Activated CD4-positive, alpha-beta memory T cell treated with anti-CD3 and anti-CD28 coated beads for 36 hours (primary cell): ENCODE measurements at regions not wholly inside any gene's neighbourhood (a gene's known extent, or its start where the extent isn't known, plus 50 kb on each side); places are given as distances from the start of the nearest gene placed in this dataset.

ENCODE experiments used
- CTCF ChIA-PET: fragments of 350-600 bp; sonication (Branson Sonifier 250); formaldehyde crosslinking; loops from one replicate; lab custom pipeline; 2021; ENCODE audit warnings: antibody characterized with exemption, inconsistent platforms; lab: Charles Lee
- POLR2A ChIA-PET: fragments of 350-600 bp; sonication (Branson Sonifier 250); formaldehyde crosslinking; loops from one replicate; lab custom pipeline; 2021; ENCODE audit warnings: antibody characterized with exemption; lab: Charles Lee
- DNase-seq: peaks from one replicate; pipeline ENCODE4 v3.0.0-alpha.2; 2020
- H3K27ac Mint-ChIP-seq: one replicate; pipeline ENCODE4 v1.8.0; 2021; ENCODE audit warnings: mixed read lengths
- H3K27me3 Mint-ChIP-seq: one replicate; pipeline ENCODE4 v1.8.0; 2021; ENCODE audit warnings: mixed read lengths
- H3K36me3 Mint-ChIP-seq: one replicate; pipeline ENCODE4 v1.8.0; 2021; ENCODE audit warnings: mixed read lengths
- H3K4me1 Mint-ChIP-seq: one replicate; pipeline ENCODE4 v1.8.0; 2021; ENCODE audit warnings: low read depth, mixed read lengths
- H3K4me3 Mint-ChIP-seq: one replicate; pipeline ENCODE4 v1.8.0; 2021; ENCODE audit warnings: mild to moderate bottlenecking, mixed read lengths
- H3K9me3 Mint-ChIP-seq: one replicate; pipeline ENCODE4 v1.8.0; 2021; ENCODE audit warnings: mixed read lengths
- intact Hi-C: fragments of 100-400 bp; cut with micrococcal nuclease; formaldehyde crosslinking; loops from one replicate; pipeline ENCODE4 v1.15.1; 2023

DNA sequence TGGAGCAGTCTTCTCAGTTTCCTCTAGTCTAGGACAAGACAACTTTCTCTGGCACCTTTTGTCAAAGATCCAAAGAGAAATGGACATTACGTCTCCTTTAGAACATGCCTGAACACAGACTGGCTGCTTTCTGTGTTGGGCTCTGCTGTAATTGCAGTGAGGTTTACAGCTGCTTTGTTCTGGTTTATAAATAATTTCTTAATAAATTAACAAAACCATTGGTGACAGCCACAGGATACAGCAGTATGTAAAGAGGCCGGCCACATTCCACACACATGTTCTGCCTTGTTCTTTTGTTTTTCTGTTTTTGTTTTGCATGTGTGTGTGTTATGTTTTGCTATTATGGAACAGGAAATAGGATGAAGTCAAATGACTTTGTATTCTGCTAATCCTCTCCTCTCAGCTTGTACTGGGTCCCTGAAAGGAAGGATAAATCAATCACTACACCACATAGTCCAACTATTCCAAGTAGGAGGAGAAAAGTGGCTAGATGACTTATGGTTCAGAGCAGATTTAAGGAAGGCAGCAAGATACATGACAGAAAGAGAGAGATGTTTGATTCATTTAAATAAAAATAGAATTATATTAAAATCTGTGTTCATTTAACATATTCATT, 161.5 kb upstream of the ESRRG start:
- Mint-ChIP-seq H3K27ac (no peak overlapping the region), H3K9me3 (no peaks in the 10 kb centered on the region), H3K36me3 (no peaks in the 10 kb centered on the region), H3K27me3 (no peaks in the 10 kb centered on the region), H3K4me1 (no peaks in the 10 kb centered on the region), H3K4me3 (no peak overlapping the region)
- no peak for DNase-seq
- POLR2A ChIA-PET = no interaction called here
- intact Hi-C loops = no loop called here
- CTCF ChIA-PET = no interaction called here

GRCh38 chr1:216883518-216883917, 160.3 kb upstream of the ESRRG start:
- no peaks in the 10 kb centered on the region for H3K9me3 Mint-ChIP-seq
- no peak for DNase-seq
- no peak overlapping the region for H3K27ac Mint-ChIP-seq
- no peaks in the 10 kb centered on the region for H3K36me3 Mint-ChIP-seq
- no peaks in the 10 kb centered on the region for H3K27me3 Mint-ChIP-seq
- no peaks in the 10 kb centered on the region for H3K4me1 Mint-ChIP-seq
- ChIA-PET POLR2A (no interaction called here), CTCF (no interaction called here)
- no peak overlapping the region for H3K4me3 Mint-ChIP-seq
- intact Hi-C loops = no loop called here

DNA sequence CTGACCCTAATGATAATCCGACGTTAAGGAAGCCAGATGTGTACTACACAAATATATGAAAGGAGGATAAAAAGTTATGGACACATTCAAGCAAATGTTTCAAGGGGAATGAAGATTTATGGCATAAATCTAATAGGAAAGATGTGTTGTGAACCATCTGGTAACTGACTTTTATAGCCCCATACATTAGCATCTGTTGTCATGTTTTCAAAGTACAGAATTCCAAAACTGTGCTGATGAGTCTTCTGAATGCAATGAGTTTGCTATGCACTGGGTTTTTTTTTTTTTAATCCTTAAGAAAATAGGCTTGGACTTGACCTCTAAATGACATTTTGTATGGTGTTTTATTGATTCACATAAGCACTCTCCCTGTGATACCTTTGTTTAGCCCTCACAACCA, 158.5 kb upstream of the ESRRG start:
- Mint-ChIP-seq H3K27me3 (no peaks in the 10 kb centered on the region), H3K36me3 (no peaks in the 10 kb centered on the region), H3K4me3 (no peak overlapping the region), H3K9me3 (no peaks in the 10 kb centered on the region), H3K27ac (no peak overlapping the region), H3K4me1 (no peaks in the 10 kb centered on the region)
- DNase-seq = no peak
- POLR2A ChIA-PET = no interaction called here
- CTCF ChIA-PET = no interaction called here
- intact Hi-C loops = no loop called here

GRCh38 chr1:216866714-216867113, 143.5 kb upstream of the ESRRG start:
- no peaks in the 10 kb centered on the region for H3K27me3 Mint-ChIP-seq
- ChIA-PET POLR2A (no interaction called here), CTCF (no interaction called here)
- intact Hi-C loops = no loop called here
- no peak overlapping the region for H3K27ac Mint-ChIP-seq
- H3K36me3 Mint-ChIP-seq = no peaks in the 10 kb centered on the region
- H3K4me3 Mint-ChIP-seq = no peak overlapping the region
- DNase-seq = no peak
- no peaks in the 10 kb centered on the region for H3K4me1 Mint-ChIP-seq
- H3K9me3 Mint-ChIP-seq = no peaks in the 10 kb centered on the region

DNA sequence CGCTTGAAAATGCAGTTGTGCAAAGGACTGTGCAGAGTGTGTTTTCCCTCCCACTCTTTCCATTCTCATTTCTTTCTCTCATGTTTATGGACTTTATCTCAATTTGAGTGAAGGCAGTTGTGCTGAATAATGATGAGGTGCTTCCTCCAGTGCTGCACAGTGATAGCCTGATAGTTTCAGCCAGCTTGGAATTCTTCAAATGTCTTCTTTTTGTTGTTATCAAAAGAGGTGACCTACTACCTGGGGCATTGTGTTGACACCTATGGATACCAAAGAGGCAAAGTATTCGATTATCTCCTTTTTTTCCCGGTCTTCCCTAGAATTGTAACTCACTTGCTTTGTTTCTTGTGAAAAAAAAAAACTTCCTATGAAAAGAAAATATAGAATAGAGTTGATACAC, 132.6 kb upstream of the ESRRG start:
- Mint-ChIP-seq H3K4me3 (no peak overlapping the region), H3K27ac (no peak overlapping the region), H3K27me3 (no peaks in the 10 kb centered on the region), H3K4me1 (no peaks in the 10 kb centered on the region), H3K36me3 (no peaks in the 10 kb centered on the region), H3K9me3 (no peaks in the 10 kb centered on the region)
- CTCF ChIA-PET = no interaction called here
- POLR2A ChIA-PET = no interaction called here
- DNase-seq = no peak
- intact Hi-C loops = no loop called here

GRCh38 chr1:216854836-216855484, 131.7 kb upstream of the ESRRG start:
- ChIA-PET POLR2A (no interaction called here), CTCF (no interaction called here)
- H3K27ac Mint-ChIP-seq = no peak overlapping the region
- no peak overlapping the region for H3K4me3 Mint-ChIP-seq
- H3K36me3 Mint-ChIP-seq = no peaks in the 10 kb centered on the region
- no peaks in the 10 kb centered on the region for H3K9me3 Mint-ChIP-seq
- no peaks in the 10 kb centered on the region for H3K4me1 Mint-ChIP-seq
- no peaks in the 10 kb centered on the region for H3K27me3 Mint-ChIP-seq
- DNase-seq = no peak
- intact Hi-C loops = no loop called here

- CTCF ChIA-PET = no interaction called here
- Mint-ChIP-seq H3K4me1 (no peaks in the 10 kb centered on the region), H3K27me3 (no peaks in the 10 kb centered on the region), H3K9me3 (peaks cover 7% of the 10 kb centered on the region), H3K36me3 (no peaks in the 10 kb centered on the region), H3K4me3 (no peak overlapping the region), H3K27ac (no peak overlapping the region)
- POLR2A ChIA-PET = no interaction called here
- no peak for DNase-seq
- intact Hi-C loops = no loop called here
These were observed 127.8 kb upstream of the ESRRG start for GRCh38 chr1:216851073-216851472.

DNA sequence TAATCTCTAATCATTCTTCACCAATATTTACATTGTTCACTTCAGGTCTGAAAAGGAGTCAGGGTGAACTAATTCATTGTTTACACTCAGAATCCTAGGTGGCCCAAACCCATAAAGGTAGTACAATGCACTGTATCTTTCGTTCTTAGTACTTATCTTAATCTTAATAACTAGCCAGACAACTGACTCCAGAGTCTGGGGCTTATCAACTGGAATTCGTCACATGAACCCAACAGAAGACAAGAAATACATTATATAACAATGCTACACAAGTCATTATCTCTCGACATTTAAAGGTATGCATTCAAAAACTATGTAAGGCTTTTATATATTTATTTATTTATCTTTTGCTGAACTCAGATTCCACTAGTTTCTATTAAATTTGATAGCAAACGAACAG, 125.9 kb upstream of the ESRRG start:
- Mint-ChIP-seq H3K27ac (no peak overlapping the region), H3K27me3 (no peaks in the 10 kb centered on the region), H3K4me1 (no peaks in the 10 kb centered on the region), H3K36me3 (no peaks in the 10 kb centered on the region), H3K4me3 (no peak overlapping the region), H3K9me3 (peaks cover 7% of the 10 kb centered on the region)
- intact Hi-C loops = no loop called here
- ChIA-PET POLR2A (no interaction called here), CTCF (no interaction called here)
- DNase-seq = no peak

- no peak overlapping the region for H3K27ac Mint-ChIP-seq
- DNase-seq = no peak
These were observed 124.3 kb upstream of the ESRRG start for GRCh38 chr1:216847397-216848036.

DNA sequence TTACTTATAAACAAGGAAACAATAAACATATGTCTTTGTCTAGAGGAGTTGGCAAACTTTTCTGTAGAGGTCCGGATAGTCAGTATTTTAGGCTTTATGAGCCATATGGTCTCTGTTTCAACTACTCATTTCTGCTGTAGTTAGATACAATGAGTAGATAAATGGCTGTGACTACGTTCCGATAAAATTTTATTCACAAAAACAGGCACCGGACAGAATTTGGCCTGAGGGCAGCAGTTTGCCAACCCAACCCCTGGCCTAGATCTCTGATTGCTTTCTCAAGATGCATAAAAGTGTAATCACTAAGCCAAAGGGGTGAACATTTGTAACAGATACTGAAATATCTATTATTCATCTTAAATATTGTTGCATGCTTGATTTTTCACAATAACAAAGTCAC, 123.1 kb upstream of the ESRRG start:
- no peak for DNase-seq
- ChIA-PET CTCF (no interaction called here), POLR2A (no interaction called here)
- intact Hi-C loops = no loop called here
- Mint-ChIP-seq H3K4me1 (no peaks in the 10 kb centered on the region), H3K27ac (no peak overlapping the region), H3K9me3 (peaks cover 7% of the 10 kb centered on the region), H3K27me3 (no peaks in the 10 kb centered on the region), H3K36me3 (no peaks in the 10 kb centered on the region), H3K4me3 (no peak overlapping the region)

More at GRCh38 chr1:216847397-216848036, 124.3 kb upstream of the ESRRG start:
- POLR2A ChIA-PET = no interaction called here
- Mint-ChIP-seq H3K4me1 (no peaks in the 10 kb centered on the region), H3K4me3 (no peak overlapping the region), H3K27me3 (no peaks in the 10 kb centered on the region), H3K36me3 (no peaks in the 10 kb centered on the region), H3K9me3 (peaks cover 7% of the 10 kb centered on the region)
- intact Hi-C loops = no loop called here
- CTCF ChIA-PET = no interaction called here

DNA sequence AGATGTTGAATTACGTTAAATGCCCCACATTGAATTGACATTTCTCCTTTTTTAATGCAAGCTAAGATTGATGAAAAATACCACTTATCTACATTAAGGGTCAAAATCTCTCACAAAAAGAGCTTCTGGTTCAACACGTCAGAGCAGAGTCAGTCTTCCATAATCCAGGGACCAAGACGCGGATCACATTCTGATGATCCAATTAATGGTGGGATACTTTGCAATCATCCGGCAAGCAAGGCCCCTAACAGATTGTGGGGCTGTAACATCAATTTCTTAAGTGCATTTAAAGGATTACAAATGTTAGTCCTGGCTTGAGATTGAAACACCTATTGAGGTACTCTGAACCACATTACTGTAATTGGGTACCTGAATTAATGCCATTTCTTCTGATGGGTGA, 120.2 kb upstream of the ESRRG start:
- ChIA-PET CTCF (no interaction called here), POLR2A (no interaction called here)
- H3K4me3 Mint-ChIP-seq = no peak overlapping the region
- H3K4me1 Mint-ChIP-seq = no peaks in the 10 kb centered on the region
- intact Hi-C loops = no loop called here
- no peak for DNase-seq
- H3K9me3 Mint-ChIP-seq = peaks cover 6% of the 10 kb centered on the region
- no peaks in the 10 kb centered on the region for H3K36me3 Mint-ChIP-seq
- no peaks in the 10 kb centered on the region for H3K27me3 Mint-ChIP-seq
- H3K27ac Mint-ChIP-seq = no peak overlapping the region

DNA sequence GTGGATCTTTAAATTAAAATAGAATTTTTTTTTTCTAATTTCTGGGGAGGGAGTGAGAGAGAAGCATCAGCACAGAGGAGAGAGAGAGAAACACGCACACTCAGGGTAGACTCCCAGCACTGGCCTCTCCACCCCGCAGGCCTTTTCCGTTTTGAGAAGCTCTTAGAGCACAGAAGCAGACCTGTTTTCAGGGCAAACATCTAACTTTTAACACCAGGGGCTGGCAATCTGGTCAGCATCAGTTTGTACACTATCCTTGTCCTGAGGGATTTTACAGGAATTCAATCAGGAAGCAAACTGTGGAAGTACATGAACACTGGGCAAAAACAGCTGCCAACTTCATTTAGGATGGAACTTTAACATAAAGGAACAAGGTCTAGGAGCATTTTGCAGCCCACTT, 117.9 kb upstream of the ESRRG start:
- H3K36me3 Mint-ChIP-seq = no peaks in the 10 kb centered on the region
- H3K4me3 Mint-ChIP-seq = no peak overlapping the region
- DNase-seq = no peak
- H3K4me1 Mint-ChIP-seq = no peaks in the 10 kb centered on the region
- no peaks in the 10 kb centered on the region for H3K27me3 Mint-ChIP-seq
- CTCF ChIA-PET = no interaction called here
- H3K27ac Mint-ChIP-seq = no peak overlapping the region
- intact Hi-C loops = no loop called here
- POLR2A ChIA-PET = no interaction called here
- no peaks in the 10 kb centered on the region for H3K9me3 Mint-ChIP-seq

GRCh38 chr1:216836316-216836715, 113.1 kb upstream of the ESRRG start:
- Mint-ChIP-seq H3K27ac (no peak overlapping the region), H3K9me3 (no peaks in the 10 kb centered on the region), H3K36me3 (no peaks in the 10 kb centered on the region), H3K27me3 (no peaks in the 10 kb centered on the region), H3K4me3 (no peak overlapping the region), H3K4me1 (no peaks in the 10 kb centered on the region)
- ChIA-PET CTCF (no interaction called here), POLR2A (no interaction called here)
- intact Hi-C loops = no loop called here
- DNase-seq = no peak
